ENCODE measurements at regions not wholly inside any gene's neighbourhood (a gene's known extent, or its start where the extent isn't known, plus 50 kb on each side); places are given as distances from the start of the nearest gene placed in this dataset.
"Not testable (repeated sequence)": the region's sequence is repeated elsewhere in the genome, so short reads cannot be mapped to it uniquely, and the experiment has no call there.

DNA sequence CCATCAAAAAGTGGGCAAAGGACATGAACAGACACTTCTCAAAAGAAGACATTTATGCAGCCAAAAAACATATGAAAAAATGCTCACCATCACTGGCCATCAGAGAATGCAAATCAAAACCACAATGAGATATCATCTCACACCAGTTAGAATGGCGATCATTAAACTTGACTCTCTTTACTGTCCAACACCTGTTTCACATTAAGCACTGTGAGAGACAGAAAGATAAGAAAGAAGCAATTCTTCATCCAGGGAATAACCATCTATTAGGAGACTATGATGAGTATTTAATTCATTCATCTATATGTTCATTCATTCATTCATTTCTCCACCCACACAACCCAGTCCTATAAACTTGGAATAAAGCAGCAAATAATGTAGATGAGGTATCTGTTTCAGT is 334.3 kb downstream of the C12orf75 start:
- TF ChIP-seq, protein P1, sequence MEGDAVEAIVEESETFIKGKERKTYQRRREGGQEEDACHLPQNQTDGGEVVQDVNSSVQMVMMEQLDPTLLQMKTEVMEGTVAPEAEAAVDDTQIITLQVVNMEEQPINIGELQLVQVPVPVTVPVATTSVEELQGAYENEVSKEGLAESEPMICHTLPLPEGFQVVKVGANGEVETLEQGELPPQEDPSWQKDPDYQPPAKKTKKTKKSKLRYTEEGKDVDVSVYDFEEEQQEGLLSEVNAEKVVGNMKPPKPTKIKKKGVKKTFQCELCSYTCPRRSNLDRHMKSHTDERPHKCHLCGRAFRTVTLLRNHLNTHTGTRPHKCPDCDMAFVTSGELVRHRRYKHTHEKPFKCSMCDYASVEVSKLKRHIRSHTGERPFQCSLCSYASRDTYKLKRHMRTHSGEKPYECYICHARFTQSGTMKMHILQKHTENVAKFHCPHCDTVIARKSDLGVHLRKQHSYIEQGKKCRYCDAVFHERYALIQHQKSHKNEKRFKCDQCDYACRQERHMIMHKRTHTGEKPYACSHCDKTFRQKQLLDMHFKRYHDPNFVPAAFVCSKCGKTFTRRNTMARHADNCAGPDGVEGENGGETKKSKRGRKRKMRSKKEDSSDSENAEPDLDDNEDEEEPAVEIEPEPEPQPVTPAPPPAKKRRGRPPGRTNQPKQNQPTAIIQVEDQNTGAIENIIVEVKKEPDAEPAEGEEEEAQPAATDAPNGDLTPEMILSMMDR (IDR thresholded peaks at IDR 0.05; ENCODE audit: insufficient read depth, low read length, poor library complexity, severe bottlenecking): not testable (repeated sequence)
- not testable (repeated sequence) for TF ChIP-seq EZH2phosphoT487 (conservative IDR thresholded peaks at IDR 0.05; ENCODE audit: low read length)
